Fibroblast of pulmonary artery (primary cell): ENCODE measurements at regions not wholly inside any gene's neighbourhood (a gene's known extent, or its start where the extent isn't known, plus 50 kb on each side); places are given as distances from the start of the nearest gene placed in this dataset.

Experiments
- DNase-seq: peaks from one replicate; pipeline ENCODE4 v3.0.0-alpha.2; 2010; ENCODE audit warnings: low read depth
- H3K4me3 ChIP-seq: replicated peaks from 2 replicates; pipeline ENCODE4 v1.5.1; 2011; ENCODE audit warnings: low read depth, mild to moderate bottlenecking, control low read depth, low read length, moderate library complexity
- CTCF ChIP-seq: IDR thresholded peaks from 2 replicates; pipeline ENCODE4 v1.5.1; 2011; ENCODE audit warnings: mild to moderate bottlenecking, control low read depth, low read length, inconsistent platforms; ENCODE audit errors: missing control alignments

GRCh38 chr4:175413561-175413960 lies 398.5 kb downstream of the GPM6A start:
- no peak overlapping the region for H3K4me3 ChIP-seq
- no peak for TF ChIP-seq CTCF
- no peak for DNase-seq

GRCh38 chr4:175414602-175415001 lies 397.5 kb downstream of the GPM6A start:
- H3K4me3 ChIP-seq, result no peak overlapping the region
- DNase-seq, result no peak
- TF ChIP-seq CTCF, result no peak

GRCh38 chr4:175418516-175418915 lies 393.5 kb downstream of the GPM6A start:
- H3K4me3 ChIP-seq, result no peak overlapping the region
- DNase-seq, result no peak
- no peak for TF ChIP-seq CTCF

GRCh38 chr4:175419236-175419718 lies 392.8 kb downstream of the GPM6A start:
- no peak overlapping the region for H3K4me3 ChIP-seq
- TF ChIP-seq CTCF, result no peak
- DNase-seq, result peak; percentile 96

- no peak for DNase-seq
- no peak for TF ChIP-seq CTCF
- H3K4me3 ChIP-seq, result no peak overlapping the region
Measured at GRCh38 chr4:175421506-175421905, 390.6 kb downstream of the GPM6A start.

GRCh38 chr4:175422331-175422730 lies 389.7 kb downstream of the GPM6A start:
- H3K4me3 ChIP-seq, result no peak overlapping the region
- no peak for TF ChIP-seq CTCF
- no peak for DNase-seq

- no peak overlapping the region for H3K4me3 ChIP-seq
- DNase-seq, result no peak
- TF ChIP-seq CTCF, result no peak
Measured at GRCh38 chr4:175424111-175424510, 388.0 kb downstream of the GPM6A start.
